Mammary epithelial cell (primary cell): ENCODE measurements at regions not wholly inside any gene's neighbourhood (a gene's known extent, or its start where the extent isn't known, plus 50 kb on each side); places are given as distances from the start of the nearest gene placed in this dataset.
"Not testable (repeated sequence)": the region's sequence is repeated elsewhere in the genome, so short reads cannot be mapped to it uniquely, and the experiment has no call there.

ENCODE experiments used
- EZH2 ChIP-seq: IDR thresholded peaks from 2 replicates; pipeline ENCODE4 v1.6.1; 2012; ENCODE audit warnings: low read length, inconsistent platforms, borderline replicate concordance
- TF ChIP-seq, protein P1 (sequence below), 2 donors: IDR thresholded peaks in 1 of 2; conservative IDR thresholded peaks in 1 of 2; 2 replicates each; pipeline ENCODE4 v1.5.1; 2011 to 2012; ENCODE audit warnings: inconsistent platforms in 2 of 2, low read length in 2 of 2, mild to moderate bottlenecking in 2 of 2, control low read depth in 1 of 2, low read depth in 1 of 2; ENCODE audit not compliant: insufficient read depth in 1 of 2; ENCODE audit errors: extremely low read depth in 1 of 2

DNA sequence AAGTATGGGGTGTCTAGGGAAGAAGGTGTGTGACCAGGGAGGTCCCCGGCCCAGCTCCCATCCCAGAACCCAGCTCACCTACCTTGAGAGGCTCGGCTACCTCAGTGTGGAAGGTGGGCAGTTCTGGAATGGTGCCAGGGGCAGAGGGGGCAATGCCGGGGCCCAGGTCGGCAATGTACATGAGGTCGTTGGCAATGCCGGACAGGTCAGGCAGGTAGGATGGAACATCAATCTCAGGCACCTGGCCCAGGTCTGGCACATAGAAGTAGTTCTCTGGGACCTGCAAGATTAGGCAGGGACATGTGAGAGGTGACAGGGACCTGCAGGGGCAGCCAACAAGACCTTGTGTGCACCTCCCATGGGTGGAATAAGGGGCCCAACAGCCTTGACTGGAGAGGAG is 264.2 kb downstream of the OR4F29 start:
- TF ChIP-seq, protein P1, sequence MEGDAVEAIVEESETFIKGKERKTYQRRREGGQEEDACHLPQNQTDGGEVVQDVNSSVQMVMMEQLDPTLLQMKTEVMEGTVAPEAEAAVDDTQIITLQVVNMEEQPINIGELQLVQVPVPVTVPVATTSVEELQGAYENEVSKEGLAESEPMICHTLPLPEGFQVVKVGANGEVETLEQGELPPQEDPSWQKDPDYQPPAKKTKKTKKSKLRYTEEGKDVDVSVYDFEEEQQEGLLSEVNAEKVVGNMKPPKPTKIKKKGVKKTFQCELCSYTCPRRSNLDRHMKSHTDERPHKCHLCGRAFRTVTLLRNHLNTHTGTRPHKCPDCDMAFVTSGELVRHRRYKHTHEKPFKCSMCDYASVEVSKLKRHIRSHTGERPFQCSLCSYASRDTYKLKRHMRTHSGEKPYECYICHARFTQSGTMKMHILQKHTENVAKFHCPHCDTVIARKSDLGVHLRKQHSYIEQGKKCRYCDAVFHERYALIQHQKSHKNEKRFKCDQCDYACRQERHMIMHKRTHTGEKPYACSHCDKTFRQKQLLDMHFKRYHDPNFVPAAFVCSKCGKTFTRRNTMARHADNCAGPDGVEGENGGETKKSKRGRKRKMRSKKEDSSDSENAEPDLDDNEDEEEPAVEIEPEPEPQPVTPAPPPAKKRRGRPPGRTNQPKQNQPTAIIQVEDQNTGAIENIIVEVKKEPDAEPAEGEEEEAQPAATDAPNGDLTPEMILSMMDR (conservative IDR thresholded peaks at IDR 0.05 in 1 of 2, IDR thresholded peaks at IDR 0.05 in 1 of 2; ENCODE audit: extremely low read depth in 1 of 2, insufficient read depth in 1 of 2, low read depth in 1 of 2, low read length in 2 of 2): not testable (repeated sequence)
- not testable (repeated sequence) for TF ChIP-seq EZH2
